HG02623 (cell line): ENCODE measurements at regions not wholly inside any gene's neighbourhood (a gene's known extent, or its start where the extent isn't known, plus 50 kb on each side); places are given as distances from the start of the nearest gene placed in this dataset.
"Not testable (repeated sequence)": the region's sequence is repeated elsewhere in the genome, so short reads cannot be mapped to it uniquely, and the experiment has no call there.

Experiments
- ATAC-seq: cut with Tn5 transposase; IDR thresholded peaks from one replicate; pipeline ENCODE4 v1.9.1; 2021; ENCODE audit warnings: moderate library complexity; ENCODE audit not compliant: unreplicated experiment

DNA sequence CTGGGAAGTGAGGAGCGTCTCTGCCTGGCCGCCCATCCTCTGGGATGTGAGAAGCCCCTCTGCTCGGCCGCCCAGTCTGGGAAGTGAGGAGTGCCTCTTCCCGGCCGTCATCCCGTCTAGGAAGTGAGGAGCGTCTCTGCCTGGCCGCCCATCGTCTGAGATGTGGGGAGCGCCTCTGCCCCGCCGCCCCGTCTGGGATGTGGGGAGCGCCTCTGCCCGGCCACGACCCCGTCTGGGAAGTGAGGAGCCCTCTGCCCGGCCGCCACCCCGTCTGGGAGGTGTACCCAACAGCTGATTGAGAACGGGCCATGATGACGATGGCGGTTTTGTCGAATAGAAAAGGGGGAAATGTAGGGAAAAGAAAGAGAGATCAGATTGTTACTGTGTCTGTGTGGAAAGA lies 173.9 kb upstream of the PRSS1 start:
- not testable (repeated sequence) for ATAC-seq

DNA sequence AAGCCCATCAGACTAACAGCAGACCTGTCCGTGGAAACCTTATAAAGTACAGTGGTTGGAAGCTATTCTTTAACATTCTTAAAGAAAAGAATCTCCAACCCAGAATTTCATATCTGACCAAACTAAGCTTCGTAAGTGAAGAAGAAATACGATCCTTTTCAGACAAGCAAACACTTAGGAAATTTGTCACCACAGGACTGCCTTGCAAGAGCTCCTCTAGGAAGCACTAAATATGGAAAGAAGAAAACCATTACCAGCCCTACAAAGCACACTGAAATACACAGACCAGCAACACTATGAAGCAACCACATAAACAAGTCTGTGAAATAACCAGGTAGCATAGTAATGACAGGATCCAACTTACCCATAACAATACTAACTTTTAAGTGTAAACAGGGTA lies 177.7 kb upstream of the PRSS1 start:
- no peak for ATAC-seq

DNA sequence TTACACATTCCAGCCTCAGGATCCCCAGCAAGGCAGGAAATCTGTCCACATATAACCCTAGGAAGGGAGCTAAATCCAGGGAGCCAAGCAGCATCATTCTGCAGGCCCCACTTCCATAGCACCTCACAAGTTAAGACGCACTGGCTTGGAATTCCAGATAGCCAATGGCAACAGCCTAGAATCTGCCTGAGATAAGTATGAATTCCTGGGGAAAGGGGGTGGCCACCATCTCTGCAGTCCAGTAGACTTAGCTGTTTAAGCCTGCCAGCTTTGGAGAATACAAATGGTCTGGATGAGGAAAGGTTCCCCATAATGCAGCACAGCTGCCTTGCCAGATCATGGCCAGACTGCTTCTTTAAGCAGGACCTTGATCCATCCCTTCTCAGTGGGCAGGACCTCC lies 179.4 kb upstream of the PRSS1 start:
- no peak for ATAC-seq

DNA sequence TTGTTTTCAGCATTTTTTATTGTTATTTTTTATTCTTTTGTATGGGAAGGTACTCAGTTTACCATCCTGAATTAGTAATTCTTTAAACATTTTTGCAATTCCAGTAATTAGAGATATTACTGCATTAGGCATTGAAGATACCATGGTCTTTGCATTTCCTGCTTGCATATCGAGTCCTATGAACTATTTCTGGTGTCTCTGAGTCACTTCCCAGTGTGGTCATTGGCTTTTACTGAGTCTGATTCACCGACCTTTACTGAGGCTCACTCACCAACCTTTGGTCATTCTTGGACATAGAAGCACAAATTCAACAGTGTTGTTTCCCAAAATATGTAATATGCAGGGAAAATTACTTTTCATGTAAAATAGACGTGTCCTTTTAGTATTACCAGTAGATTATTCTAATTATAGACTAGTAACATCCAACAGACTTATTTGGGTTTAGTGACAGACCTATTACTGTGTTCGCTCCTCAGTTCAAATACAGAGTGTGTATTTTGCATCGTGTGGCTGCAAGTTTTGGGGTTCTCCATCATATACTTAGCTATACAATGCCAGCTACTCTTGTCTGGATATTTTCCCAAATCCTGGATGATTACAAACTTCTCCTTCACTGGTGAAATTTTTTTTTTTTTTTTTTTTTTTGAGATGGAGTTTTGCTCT lies 180.7 kb upstream of the PRSS1 start:
- no peak for ATAC-seq

DNA sequence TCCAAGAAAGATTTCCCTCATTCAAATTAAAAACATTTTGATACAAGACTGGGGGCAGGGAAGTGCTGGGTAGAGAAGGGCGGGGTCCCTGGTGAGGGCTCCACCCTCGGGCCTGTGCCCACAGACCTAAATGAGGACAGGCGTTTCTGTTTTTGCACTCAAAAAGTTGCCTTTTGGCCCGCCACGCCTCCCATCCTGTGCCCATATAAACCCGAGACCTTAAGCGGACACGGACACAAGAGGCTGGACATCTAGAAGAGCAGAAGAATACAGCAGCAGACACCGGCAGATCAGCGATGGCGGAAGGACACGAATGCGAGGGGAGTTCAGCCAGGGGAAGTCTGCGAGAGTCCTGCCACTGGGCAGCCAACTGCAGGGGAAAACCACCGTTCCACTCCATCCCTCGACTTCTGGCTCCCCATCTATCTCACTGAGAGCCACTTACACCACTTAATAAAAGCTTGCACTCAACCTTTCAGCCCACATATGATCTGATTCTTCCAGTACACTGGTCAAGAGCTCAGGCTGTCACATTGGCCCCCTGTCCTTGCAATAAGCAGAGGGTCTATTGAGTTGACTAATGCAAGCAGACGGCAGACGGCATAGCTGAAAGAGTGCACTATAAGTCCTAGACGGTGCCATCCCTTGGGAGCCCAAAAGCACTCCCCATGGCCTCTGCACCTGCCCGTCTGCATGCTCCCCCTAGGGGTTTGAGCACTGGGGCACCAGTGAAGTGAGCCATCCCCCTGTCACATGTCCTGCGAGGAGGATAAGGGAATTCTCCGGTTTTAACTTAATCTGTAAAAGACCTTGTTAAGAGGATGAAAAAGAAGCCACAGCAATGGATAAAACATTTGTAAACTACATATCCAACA lies 181.8 kb upstream of the PRSS1 start:
- ATAC-seq: no peak

DNA sequence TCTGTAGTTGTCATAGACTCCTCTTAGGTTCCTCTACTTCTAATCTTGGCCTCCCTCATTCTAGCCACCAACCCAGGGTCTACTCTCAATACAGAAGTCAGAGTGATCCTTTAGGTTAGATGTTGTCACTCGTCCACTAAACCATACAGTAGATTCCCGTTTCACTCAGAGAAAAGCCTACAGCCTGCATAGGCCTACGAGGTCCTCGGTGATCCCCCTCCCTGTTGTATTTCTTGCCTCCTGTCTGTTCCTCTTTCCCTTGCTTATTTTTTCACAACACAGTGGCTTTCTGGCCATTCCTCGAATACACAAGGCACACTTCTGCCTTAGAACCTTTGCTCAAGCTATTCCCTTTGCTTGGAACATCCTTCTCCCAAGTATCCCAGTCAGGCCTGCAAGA lies 183.0 kb upstream of the PRSS1 start:
- no peak for ATAC-seq

DNA sequence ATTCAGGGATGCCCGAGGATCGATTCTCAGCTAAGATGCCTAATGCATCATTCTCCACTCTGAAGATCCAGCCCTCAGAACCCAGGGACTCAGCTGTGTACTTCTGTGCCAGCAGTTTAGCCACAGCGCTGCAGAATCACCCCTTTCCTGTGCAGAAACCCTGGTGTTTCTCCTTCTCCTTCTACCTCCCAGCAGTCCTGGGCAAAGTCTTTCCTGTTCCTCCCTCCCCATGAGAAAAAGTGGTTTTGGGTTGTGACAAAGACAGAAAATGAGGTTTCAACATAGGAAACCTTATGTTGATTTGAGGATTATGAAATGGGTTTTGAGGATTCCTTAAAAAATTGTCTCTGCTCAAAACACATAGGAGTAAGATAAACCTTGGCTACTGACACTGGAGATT lies 185.1 kb upstream of the PRSS1 start:
- ATAC-seq: not testable (repeated sequence)

DNA sequence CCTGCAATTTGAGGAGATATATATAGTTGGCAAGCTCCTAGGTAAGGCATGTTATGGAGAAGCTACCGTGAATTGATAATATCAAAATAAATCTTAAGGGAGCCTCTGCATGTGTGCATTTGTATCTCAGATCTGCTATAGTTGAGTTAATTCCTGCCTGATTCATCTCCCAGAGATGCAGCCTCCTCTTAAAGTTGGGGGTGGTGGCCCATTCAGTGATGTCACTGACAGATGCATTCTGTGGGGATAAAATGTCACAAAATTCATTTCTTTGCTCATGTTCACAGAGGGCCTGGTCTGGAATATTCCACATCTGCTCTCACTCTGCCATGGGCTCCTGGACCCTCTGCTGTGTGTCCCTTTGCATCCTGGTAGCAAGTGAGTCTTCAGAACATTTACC lies 185.8 kb upstream of the PRSS1 start:
- no peak for ATAC-seq

DNA sequence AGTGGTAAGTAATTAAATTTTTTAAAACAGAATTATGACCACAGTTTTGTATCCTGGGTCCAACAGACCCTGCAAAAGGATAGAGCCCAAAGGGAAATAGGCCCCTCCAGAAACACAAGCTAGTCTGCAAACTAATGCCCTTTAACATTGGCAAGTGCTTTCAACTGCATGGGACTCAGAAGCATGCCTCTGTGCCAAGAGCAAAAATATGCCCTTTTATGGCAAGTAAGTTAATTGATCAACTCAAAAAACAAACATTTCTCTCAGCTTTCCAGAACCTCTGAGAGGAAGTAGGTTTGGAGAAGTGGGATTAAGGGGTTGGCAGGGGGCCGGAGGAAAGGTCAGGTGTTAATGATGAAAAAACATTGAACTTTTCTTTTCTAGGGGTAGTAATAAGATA lies 186.6 kb upstream of the PRSS1 start:
- no peak for ATAC-seq

DNA sequence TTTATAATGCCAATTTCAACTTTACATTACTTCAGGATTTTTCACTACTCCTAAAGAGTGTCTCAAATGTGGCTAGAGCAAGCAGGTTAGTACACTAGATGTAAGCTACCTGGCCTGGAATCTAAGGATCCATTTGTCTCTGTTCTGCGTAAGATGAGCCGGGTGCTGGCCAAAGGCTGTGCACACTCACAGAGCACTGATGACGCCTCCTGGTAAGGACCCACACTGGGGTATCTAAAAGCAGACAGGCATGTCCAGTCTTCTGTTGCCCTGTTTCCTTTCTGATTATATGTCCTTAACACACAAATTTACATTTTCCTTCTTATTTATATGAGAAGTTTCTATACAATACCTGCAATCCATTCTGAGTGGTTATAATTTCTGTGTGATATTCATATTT lies 187.9 kb upstream of the PRSS1 start:
- ATAC-seq: not testable (repeated sequence)

DNA sequence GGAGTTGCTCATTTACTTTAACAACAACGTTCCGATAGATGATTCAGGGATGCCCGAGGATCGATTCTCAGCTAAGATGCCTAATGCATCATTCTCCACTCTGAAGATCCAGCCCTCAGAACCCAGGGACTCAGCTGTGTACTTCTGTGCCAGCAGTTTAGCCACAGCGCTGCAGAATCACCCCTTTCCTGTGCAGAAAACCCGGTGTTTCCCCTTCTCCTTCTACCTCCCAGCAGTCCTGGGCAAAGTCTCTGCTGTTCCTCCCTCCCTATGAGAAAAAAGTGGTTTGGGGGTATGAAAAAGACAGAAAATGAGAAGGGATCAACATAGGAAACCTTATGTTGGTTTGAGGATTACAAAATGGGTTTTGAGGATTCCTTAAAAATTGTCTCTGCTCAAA lies 188.5 kb upstream of the PRSS1 start:
- ATAC-seq: not testable (repeated sequence)

DNA sequence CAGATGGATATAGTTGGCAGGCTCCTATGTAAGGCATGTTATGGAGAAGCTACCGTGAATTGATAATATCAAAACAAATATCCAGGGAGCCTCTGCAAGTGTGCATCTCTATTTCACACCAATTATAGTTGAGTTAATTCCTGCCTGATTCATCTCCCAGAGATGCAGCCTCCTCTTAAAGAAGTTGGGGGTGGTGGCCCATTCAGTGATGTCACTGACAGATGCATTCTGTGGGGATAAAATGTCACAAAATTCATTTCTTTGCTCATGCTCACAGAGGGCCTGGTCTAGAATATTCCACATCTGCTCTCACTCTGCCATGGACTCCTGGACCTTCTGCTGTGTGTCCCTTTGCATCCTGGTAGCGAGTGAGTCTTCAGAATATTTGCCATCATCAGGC lies 189.1 kb upstream of the PRSS1 start:
- no peak for ATAC-seq

DNA sequence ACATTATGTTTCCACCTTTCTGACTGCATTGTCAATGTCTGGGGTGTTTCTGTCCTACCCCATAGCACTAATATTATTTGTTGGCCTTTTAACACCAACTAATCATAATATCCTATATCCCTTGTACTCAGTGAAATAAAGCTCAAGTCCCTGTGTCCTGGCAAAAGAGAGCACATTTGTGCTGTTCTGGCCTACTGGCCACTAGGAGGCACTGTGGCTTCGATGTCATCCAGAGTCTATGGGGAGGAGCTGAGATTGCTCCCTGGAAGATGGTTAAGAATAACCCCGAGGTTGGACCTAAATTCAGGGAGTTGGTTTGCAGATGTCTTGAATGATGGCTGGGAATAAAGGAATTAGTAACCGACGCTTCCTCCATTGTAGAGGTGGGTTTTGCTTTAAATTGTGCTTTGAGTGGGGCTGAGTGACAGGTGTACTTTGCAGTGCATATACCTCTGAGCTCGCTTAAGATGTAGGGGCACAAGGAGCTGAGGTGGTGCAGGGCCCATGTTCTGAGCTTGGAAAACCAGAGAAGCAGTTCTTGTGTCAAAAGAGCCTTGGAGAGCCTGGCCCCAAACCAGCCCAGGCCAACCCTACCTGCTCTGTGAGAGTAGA lies 191.2 kb upstream of the PRSS1 start:
- ATAC-seq: peak; percentile 88

DNA sequence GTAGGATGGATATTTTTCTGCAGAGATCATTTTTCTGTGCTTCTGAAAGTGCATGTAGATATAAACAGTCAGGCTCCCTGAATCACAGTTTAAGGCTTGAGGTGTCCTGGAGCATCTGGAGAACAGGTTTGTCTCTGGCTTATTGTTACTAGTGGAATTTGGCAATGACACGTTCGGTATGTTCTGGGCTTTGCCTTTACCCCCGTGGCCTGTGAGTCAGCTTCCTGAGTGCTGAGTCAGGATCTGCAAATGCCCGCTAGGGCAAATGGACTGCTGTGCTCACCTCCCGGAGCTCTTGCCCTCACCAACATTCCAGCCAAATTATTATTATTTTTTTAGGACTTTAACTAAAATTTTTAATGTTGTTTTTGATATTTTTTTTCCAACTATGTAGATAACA lies 192.5 kb upstream of the PRSS1 start:
- ATAC-seq: no peak

DNA sequence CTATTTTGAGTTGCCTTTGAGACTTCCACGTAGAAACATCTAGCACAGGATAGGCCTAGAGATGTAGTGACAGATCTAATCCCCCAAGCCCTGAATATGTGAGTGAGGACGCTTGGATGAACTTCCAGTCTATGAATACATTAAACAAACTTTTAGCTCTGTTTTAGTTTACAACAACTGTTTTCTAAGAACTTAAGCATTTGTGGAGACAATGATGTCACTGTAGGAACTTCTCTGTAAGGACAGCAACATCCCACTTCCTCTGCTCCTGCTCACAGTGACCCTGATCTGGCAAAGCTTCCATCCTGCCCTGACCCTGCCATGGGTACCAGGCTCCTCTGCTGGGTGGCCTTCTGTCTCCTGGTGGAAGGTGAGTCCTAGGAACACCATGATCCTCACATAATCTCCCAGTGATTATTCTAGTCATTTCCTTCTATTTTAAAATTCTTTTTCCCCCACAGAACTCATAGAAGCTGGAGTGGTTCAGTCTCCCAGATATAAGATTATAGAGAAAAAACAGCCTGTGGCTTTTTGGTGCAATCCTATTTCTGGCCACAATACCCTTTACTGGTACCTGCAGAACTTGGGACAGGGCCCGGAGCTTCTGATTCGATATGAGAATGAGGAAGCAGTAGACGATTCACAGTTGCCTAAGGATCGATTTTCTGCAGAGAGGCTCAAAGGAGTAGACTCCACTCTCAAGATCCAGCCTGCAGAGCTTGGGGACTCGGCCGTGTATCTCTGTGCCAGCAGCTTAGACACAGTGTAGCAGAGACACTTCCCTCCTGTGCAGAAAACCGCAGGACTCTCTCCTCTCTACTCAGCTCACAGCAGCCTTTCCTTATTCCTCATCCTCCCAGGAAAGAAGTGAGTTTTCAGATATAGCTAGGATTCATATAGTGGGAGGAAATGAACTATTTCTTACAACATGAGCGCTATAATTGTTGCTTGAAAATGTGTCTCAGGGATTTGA lies 194.4 kb upstream of the PRSS1 start:
- no peak for ATAC-seq

DNA sequence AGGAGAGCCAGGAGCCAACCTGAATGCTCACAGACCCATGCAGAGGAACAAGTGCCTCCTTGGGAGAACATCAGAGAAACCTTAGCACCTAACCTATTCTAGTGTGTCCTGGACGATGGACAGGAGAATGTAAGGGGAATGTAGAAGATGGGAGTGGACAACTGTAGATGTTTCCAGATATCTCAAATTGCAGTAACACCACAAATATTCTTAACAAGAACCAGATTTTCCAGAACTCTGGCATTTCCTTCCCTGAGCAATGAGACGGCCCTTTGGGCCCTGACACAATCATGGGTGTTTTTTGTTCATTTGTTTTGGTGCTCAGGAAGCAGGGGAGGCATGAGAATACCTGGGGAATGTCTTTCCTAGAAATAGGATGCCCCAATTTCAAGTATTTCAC lies 196.1 kb upstream of the PRSS1 start:
- no peak for ATAC-seq

DNA sequence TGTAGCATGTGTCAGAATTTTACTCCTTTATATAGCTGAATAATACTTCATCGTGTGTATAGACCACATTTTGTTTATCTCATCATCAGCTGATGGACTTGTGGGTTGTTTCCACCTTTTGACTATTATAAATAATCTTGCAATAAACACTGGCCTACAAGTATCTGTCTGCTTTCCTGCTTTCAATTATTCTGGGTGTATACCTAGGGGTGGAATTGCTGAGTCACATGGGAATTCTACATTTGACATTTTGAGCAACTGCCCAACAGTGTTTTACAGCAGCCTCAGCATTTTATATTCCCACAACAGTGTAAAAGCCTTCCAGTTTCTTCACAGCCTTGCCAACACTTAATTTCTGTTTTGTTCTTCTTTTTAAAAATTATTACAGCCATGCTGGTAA lies 200.3 kb upstream of the PRSS1 start:
- no peak for ATAC-seq

DNA sequence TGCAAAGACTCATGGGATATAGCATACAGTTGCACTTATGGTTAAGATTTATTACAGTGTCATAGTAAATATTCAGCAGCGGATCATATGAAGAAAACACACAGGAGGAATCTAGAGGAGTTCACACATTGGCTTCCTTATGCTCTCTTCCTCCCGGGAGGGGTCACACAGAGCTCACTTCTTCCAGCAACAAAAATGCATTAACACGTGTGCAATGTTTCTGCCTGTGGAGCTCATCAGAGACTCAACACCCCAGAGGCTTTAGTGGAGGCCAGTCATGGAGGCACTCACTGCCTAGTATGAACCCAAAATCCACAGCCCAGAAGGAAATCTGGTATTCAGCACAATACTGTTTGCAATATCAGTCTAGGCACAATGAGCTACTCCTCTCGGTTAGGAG lies 202.8 kb upstream of the PRSS1 start:
- no peak for ATAC-seq

DNA sequence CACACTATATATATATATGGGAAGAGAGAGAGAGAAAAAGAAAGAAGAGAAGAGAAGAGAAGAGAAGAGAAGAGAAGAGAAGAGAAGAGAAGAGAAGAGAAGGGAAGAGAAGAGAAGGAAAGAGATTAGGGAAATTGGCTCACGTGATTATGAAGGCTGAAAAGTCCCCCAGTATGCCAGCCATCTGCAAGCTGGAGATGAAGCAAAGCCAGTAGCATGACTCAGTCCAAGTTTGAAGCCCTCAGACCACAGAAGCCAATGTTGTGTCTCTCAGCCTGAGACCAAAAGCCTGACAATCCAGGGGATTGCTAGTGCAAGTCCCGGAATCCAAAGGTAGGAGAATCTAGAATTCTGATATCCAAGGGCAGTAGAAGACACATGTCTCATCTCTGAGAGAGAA lies 206.3 kb upstream of the PRSS1 start:
- ATAC-seq: no peak

DNA sequence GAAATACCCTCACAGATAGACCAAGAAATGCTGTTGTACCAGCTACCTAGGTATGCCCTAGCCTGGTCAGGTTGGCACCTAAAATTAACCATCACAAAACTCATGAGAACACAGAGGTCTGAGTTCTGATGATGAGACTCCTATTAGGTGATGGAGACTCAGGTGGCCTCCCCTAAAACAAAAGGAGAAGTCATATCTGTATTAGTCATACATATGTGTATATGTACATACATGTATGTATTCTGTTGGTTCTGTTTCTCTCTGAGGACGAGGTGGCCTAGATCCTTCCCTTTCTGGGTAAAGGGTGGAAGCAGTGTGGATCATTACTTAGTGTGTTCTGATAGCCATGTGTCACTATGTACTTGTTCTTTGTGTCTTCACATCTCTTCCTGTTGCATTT lies 207.2 kb upstream of the PRSS1 start:
- no peak for ATAC-seq

DNA sequence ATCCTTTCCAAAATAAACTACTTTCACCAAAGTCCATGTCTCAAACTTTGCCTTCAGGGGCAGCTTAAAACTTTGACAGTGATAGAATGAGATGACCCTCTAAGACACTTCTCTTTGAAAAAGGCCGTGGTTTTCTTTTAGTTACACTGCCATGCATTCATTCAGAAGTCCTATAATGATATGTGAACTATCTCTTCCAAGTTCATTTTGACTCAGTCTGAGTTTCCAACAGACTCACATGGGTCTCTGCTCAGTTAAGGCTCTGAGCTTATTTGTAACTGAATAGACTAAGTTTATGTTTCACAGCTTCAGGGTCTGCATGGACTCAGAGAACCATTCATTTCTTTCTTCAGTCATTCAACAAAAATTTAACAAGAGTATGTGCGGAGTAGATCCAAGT lies 208.9 kb upstream of the PRSS1 start:
- ATAC-seq: no peak
